ENCODE measurements at regions not wholly inside any gene's neighbourhood (a gene's known extent, or its start where the extent isn't known, plus 50 kb on each side); places are given as distances from the start of the nearest gene placed in this dataset.

DNA sequence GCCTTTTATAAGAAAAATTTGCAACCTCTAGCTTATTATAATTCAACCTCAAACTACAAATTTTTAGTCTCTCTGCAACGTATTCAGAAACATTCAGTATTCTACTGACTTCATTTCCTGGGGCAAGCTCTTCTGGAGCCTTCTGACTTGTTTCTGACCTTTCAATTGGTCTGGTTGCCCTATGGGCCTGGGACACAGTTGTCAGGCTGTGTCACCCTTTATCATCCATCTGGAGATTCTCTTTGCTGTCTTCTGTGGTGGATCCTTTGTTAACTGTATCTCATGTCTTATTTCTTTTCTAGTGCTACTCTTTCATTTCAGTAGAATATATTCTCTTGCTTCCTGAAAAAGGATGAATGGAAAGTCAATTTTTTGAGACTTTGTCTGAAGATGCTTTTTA lies 55.1 kb upstream of the PGRMC2 start:
- H3K9me3 ChIP-seq (ENCODE audit: control insufficient read depth, insufficient read depth, low read length): no peaks in the 10 kb centered on the region
- DNase-seq (ENCODE audit: low read depth in 4 of 6, low spot score in 6 of 6): no peak
- no peaks in the 10 kb centered on the region for H3K4me1 ChIP-seq (ENCODE audit: control insufficient read depth, insufficient read depth, low read length)
- H3K4me3 ChIP-seq (ENCODE audit: low read depth, low read length): no peak overlapping the region
- no peaks in the 10 kb centered on the region for H3K27me3 ChIP-seq (ENCODE audit: control insufficient read depth, insufficient read depth, low read length)
- WGBS (ENCODE audit: insufficient coverage): 78% methylated on average over 1 of the region's 1 CpG
- no peak overlapping the region for H3K27ac ChIP-seq (ENCODE audit: low read depth, low read length)
- no peaks in the 10 kb centered on the region for H3K36me3 ChIP-seq (ENCODE audit: control insufficient read depth, insufficient read depth, low read length)

DNA sequence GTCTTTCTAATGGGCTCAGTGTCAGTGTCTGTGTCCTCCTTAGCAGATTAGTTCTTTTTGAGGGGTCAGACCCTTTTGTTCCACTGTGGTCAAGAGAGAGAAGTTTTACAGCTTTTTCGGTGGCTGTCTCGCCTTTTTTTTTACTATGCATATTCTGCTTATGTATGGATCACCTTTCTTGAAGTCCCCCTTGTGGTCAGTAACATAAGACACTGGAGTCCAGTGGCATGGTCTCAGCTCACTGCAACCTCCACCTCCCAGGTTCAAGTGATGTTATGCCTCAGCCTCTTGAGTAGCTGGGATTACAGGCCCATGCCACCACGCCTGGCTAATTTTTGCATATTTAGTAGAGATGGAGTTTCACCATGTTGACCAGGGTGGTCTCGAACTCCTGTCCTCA lies 54.0 kb upstream of the PGRMC2 start:
- 90% methylated on average over 2 of the region's 4 CpGs for WGBS (ENCODE audit: insufficient coverage)
- H3K9me3 ChIP-seq (ENCODE audit: control insufficient read depth, insufficient read depth, low read length): no peaks in the 10 kb centered on the region
- H3K36me3 ChIP-seq (ENCODE audit: control insufficient read depth, insufficient read depth, low read length): no peaks in the 10 kb centered on the region
- H3K27me3 ChIP-seq (ENCODE audit: control insufficient read depth, insufficient read depth, low read length): no peaks in the 10 kb centered on the region
- no peak for DNase-seq (ENCODE audit: low read depth in 4 of 6, low spot score in 6 of 6)
- no peak overlapping the region for H3K4me3 ChIP-seq (ENCODE audit: low read depth, low read length)
- H3K4me1 ChIP-seq (ENCODE audit: control insufficient read depth, insufficient read depth, low read length): no peaks in the 10 kb centered on the region
- no peak overlapping the region for H3K27ac ChIP-seq (ENCODE audit: low read depth, low read length)

DNA sequence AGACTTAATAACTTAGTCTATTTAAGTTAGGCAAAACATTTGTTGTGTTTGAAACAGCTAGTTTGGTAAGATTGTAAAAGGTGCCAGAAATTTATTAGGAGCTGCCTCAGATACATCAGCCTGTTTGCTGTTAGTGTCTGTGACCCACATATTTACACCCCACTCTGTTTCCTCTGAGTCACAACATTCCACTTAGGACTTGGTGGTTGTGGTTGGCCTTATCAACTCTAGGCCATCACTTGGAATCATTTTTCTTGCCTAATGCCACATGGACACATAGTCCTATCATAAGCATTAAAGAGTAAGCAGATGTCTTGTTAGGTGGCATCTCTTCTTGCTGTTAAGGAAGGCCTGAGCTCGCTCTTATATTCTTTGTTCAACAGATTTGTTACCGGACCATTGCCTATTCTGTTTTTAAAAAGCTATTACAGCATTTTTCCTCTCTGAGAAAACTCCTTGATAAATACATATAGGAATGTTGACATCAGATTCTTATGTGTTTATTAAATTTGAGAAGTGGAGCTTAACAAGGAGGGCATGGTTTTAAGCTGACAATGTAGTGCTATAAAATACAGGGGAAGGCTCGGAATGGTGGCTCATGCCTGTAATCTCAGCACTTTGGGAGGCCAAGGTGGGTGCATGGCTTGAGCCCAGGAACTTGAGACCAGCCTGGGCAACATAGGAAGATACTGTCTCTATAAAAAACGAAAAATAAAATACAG lies 51.2 kb upstream of the PGRMC2 start:
- WGBS (ENCODE audit: insufficient coverage): 91% methylated on average over 1 of the region's 4 CpGs
- H3K4me3 ChIP-seq (ENCODE audit: low read depth, low read length): no peak overlapping the region
- no peaks in the 10 kb centered on the region for H3K4me1 ChIP-seq (ENCODE audit: control insufficient read depth, insufficient read depth, low read length)
- no peak for DNase-seq (ENCODE audit: low read depth in 4 of 6, low spot score in 6 of 6)
- H3K27me3 ChIP-seq (ENCODE audit: control insufficient read depth, insufficient read depth, low read length): no peaks in the 10 kb centered on the region
- H3K36me3 ChIP-seq (ENCODE audit: control insufficient read depth, insufficient read depth, low read length): no peaks in the 10 kb centered on the region
- no peaks in the 10 kb centered on the region for H3K9me3 ChIP-seq (ENCODE audit: control insufficient read depth, insufficient read depth, low read length)
- H3K27ac ChIP-seq (ENCODE audit: low read depth, low read length): no peak overlapping the region

DNA sequence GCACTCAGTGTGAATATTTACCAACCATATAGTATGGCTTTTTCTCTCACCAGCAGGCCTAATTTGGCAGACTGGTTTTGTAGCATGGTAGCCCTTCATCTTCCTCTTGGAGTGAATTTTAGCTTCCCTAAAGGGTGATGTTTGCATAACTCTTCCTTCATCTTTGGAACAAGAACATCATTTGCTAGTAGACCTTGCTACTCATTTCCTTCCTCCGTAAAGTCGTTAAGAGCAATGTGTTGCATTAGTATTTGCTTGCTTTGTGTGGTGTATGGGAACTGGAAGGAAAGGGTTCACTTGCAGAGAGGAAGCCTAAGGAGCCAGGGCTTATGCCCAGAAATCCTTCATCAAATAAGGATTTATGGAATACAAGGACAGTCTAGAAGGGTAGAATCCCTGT lies 50.2 kb upstream of the PGRMC2 start:
- DNase-seq (ENCODE audit: low read depth in 4 of 6, low spot score in 6 of 6): no peak
- no peaks in the 10 kb centered on the region for H3K4me1 ChIP-seq (ENCODE audit: control insufficient read depth, insufficient read depth, low read length)
- H3K27me3 ChIP-seq (ENCODE audit: control insufficient read depth, insufficient read depth, low read length): no peaks in the 10 kb centered on the region
- no CpG with 5 or more reads among the region's 2 CpGs for WGBS (ENCODE audit: insufficient coverage)
- H3K9me3 ChIP-seq (ENCODE audit: control insufficient read depth, insufficient read depth, low read length): no peaks in the 10 kb centered on the region
- H3K4me3 ChIP-seq (ENCODE audit: low read depth, low read length): no peak overlapping the region
- no peak overlapping the region for H3K27ac ChIP-seq (ENCODE audit: low read depth, low read length)
- H3K36me3 ChIP-seq (ENCODE audit: control insufficient read depth, insufficient read depth, low read length): no peaks in the 10 kb centered on the region

Measured in spinal cord (tissue), 9 donors.